ENCODE measurements at regions not wholly inside any gene's neighbourhood (a gene's known extent, or its start where the extent isn't known, plus 50 kb on each side); places are given as distances from the start of the nearest gene placed in this dataset.

DNA sequence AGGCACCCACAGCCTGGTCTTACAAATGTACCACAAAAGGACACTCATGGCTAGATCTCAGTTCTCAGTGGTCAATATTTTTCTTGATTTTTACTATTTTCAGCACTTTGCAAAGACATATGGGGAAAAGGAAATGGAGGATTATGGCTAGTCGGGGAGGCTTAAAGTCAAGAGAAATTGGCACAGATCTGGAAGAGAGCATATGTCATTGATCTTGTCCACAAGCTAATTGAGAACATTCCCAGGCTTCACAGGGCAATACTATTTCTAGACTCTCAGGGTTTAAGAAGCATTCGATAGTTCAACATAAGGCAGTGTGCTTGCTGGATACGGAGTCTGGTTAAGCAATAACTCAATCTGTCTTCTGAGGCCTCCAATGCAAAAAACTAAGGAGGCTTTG, 285.8 kb downstream of the ZNF608 start:
- Histone ChIP-seq H3K27ac (ENCODE audit: extremely low read length, insufficient read depth, low read length) (no peak overlapping the region), H3K4me2 (ENCODE audit: low read depth, low read length) (no peak overlapping the region), H3K79me2 (ENCODE audit: insufficient read depth, low read length) (no peaks in the 10 kb centered on the region), H3K4me3 (replicated peaks in 1 of 3; ENCODE audit: insufficient read depth in 1 of 3, low read depth in 2 of 3, low read length in 3 of 3) (no peak overlapping the region), H3K36me3 (replicated peaks in 1 of 2; ENCODE audit: control insufficient read depth in 1 of 2, insufficient read depth in 2 of 2, low read length in 2 of 2) (no peaks in the 10 kb centered on the region), H3K9me3 (ENCODE audit: low read length) (no peaks in the 10 kb centered on the region), H3K4me1 (ENCODE audit: insufficient read depth, low read length) (no peaks in the 10 kb centered on the region), H2AFZ (ENCODE audit: low read length) (no peak overlapping the region), H3K27me3 (ENCODE audit: control insufficient read depth in 1 of 2, insufficient read depth in 2 of 2, low read length in 2 of 2) (no peaks in the 10 kb centered on the region), H3K9ac (ENCODE audit: insufficient read depth, low read depth, low read length) (no peak overlapping the region), H4K20me1 (ENCODE audit: insufficient read depth, low read length) (no peaks in the 10 kb centered on the region)
- FAIRE-seq (no peak), ATAC-seq (no peak), DNase-seq (ENCODE audit: low spot score) (no peak)
- TF ChIP-seq ZNF557 (CRISPR knock-in tag; IDR thresholded peaks at IDR 0.05), result no peak
- TF ChIP-seq GPN1 (CRISPR knock-in tag; IDR thresholded peaks at IDR 0.05; ENCODE audit: borderline replicate concordance), result no peak
- no peak for TF ChIP-seq THYN1 (CRISPR knock-in tag; IDR thresholded peaks at IDR 0.05; ENCODE audit: borderline replicate concordance, low read depth)
- no peak for TF ChIP-seq ELF3 (CRISPR knock-in tag; IDR thresholded peaks at IDR 0.05)
- TF ChIP-seq, protein P1, sequence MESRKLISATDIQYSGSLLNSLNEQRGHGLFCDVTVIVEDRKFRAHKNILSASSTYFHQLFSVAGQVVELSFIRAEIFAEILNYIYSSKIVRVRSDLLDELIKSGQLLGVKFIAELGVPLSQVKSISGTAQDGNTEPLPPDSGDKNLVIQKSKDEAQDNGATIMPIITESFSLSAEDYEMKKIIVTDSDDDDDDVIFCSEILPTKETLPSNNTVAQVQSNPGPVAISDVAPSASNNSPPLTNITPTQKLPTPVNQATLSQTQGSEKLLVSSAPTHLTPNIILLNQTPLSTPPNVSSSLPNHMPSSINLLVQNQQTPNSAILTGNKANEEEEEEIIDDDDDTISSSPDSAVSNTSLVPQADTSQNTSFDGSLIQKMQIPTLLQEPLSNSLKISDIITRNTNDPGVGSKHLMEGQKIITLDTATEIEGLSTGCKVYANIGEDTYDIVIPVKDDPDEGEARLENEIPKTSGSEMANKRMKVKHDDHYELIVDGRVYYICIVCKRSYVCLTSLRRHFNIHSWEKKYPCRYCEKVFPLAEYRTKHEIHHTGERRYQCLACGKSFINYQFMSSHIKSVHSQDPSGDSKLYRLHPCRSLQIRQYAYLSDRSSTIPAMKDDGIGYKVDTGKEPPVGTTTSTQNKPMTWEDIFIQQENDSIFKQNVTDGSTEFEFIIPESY (CRISPR knock-in tag; IDR thresholded peaks at IDR 0.05), result no peak
- TF ChIP-seq ZNF30 (CRISPR knock-in tag; IDR thresholded peaks at IDR 0.05), result no peak
- TF ChIP-seq, protein P2, sequence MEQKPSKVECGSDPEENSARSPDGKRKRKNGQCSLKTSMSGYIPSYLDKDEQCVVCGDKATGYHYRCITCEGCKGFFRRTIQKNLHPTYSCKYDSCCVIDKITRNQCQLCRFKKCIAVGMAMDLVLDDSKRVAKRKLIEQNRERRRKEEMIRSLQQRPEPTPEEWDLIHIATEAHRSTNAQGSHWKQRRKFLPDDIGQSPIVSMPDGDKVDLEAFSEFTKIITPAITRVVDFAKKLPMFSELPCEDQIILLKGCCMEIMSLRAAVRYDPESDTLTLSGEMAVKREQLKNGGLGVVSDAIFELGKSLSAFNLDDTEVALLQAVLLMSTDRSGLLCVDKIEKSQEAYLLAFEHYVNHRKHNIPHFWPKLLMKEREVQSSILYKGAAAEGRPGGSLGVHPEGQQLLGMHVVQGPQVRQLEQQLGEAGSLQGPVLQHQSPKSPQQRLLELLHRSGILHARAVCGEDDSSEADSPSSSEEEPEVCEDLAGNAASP (CRISPR knock-in tag; IDR thresholded peaks at IDR 0.05; ENCODE audit: borderline replicate concordance), result no peak
- no peak for TF ChIP-seq NFIB (CRISPR knock-in tag; IDR thresholded peaks at IDR 0.05; ENCODE audit: borderline replicate concordance)
- TF ChIP-seq NFKBIZ (CRISPR knock-in tag; IDR thresholded peaks at IDR 0.05), result no peak
- ChIA-PET POLR2A (no interaction called here), CTCF (ENCODE audit: low intra/inter-chr PET ratio, low total read pairs) (no interaction called here)
- in situ Hi-C loops (cut with HindIII; ENCODE audit: extremely low pct_ligation_motif_present, low pct_unique_long_range_greater_than_20kb) (no loop called here), intact Hi-C loops (cut with micrococcal nuclease; ENCODE audit: unreplicated experiment) (no loop called here)
- BruUV-seq (replicated peaks), result no TSS peak
- WGBS (ENCODE audit: low lambda C conversion rate), result 52% methylated on average over 3 of the region's 3 CpGs
